GM12878 (cell line): ENCODE measurements at regions not wholly inside any gene's neighbourhood (a gene's known extent, or its start where the extent isn't known, plus 50 kb on each side); places are given as distances from the start of the nearest gene placed in this dataset.

Experiments used
- ATAC-seq: fragments of 200-7000 bp; cut with Tn5 transposase; 3 replicates; pipeline ENCODE4 v1.9.1; 2020; ENCODE audit warnings: mild to moderate bottlenecking, moderate library complexity
- BruUV-seq: library from RNA; stranded (reverse); fragments of 400-500 nt; replicated peaks from 2 replicates; lab custom pipeline; 2021; lab: Mats Ljungman, UMichigan
- CTCF ChIA-PET: fragments of 300-600 bp; sonication (Branson Sonifier 250); formaldehyde crosslinking; extraction: SDS; loops from one replicate; lab custom pipeline; 2021; ENCODE audit warnings: inconsistent platforms; lab: Yijun Ruan, JAX
- POLR2A ChIA-PET: fragments of 350-600 bp; formaldehyde crosslinking; extraction: SDS; loops from one replicate; lab custom pipeline; 2021; ENCODE audit warnings: inconsistent platforms; lab: Charles Lee
- RAD21 ChIA-PET: fragments of 300-600 bp; sonication (Branson Sonifier 250); formaldehyde crosslinking; loops from one replicate; lab custom pipeline; 2023; ENCODE audit warnings: antibody characterized with exemption; ENCODE audit not compliant: unreplicated experiment; lab: Charles Lee
- SMC1A ChIA-PET: fragments of 300-600 bp; sonication (Branson Sonifier 250); formaldehyde crosslinking; loops from one replicate; lab custom pipeline; 2023; ENCODE audit not compliant: unreplicated experiment, uncharacterized antibody; lab: Charles Lee
- DNase-seq: peaks from one replicate; pipeline ENCODE4 v3.0.0-alpha.2; 2011; ENCODE audit warnings: low read depth, low spot score
- FAIRE-seq: peaks from 3 replicates; lab custom pipeline; 2011; peaks lifted over from hg19 to GRCh38; lab: Jason Lieb, UNC
- H2AFZ ChIP-seq: 2 replicates; pipeline ENCODE4 v1.6.0; 2011; ENCODE audit warnings: low read depth, low read length, control low read depth; ENCODE audit not compliant: control insufficient read depth
- H3K27ac ChIP-seq: 2 replicates; pipeline ENCODE4 v1.5.1; 2011; ENCODE audit warnings: control low read depth; ENCODE audit not compliant: control insufficient read depth, insufficient read depth
- H3K27me3 ChIP-seq, 2 experiments: replicated peaks in 1 of 2; 2 replicates each; pipeline versions ENCODE4 v1.6.0 to v1.6.1; 2011; ENCODE audit warnings: low read length in 1 of 2; ENCODE audit not compliant: control insufficient read depth in 2 of 2, insufficient read depth in 2 of 2
- H3K36me3 ChIP-seq, 2 experiments: 2 replicates each; pipeline ENCODE4 v1.5.1; 2011; ENCODE audit warnings: low read length in 1 of 2; ENCODE audit not compliant: control insufficient read depth in 2 of 2, insufficient read depth in 2 of 2
- H3K4me1 ChIP-seq: 2 replicates; pipeline ENCODE4 v1.6.1; 2011; ENCODE audit warnings: mild to moderate bottlenecking, low read length, moderate library complexity, mixed read lengths; ENCODE audit not compliant: control insufficient read depth, insufficient read depth
- H3K4me2 ChIP-seq: 2 replicates; pipeline ENCODE4 v1.6.0; 2011; ENCODE audit warnings: control low read depth; ENCODE audit not compliant: control insufficient read depth, insufficient read depth
- H3K4me3 ChIP-seq: fragments of 200-600 bp; sonication (generic); 2 replicates; pipeline ENCODE4 v1.5.1; 2016
- H3K79me2 ChIP-seq: 2 replicates; pipeline ENCODE4 v1.6.0; 2011; ENCODE audit warnings: low read length; ENCODE audit not compliant: control insufficient read depth, insufficient read depth
- H3K9ac ChIP-seq: 2 replicates; pipeline ENCODE4 v1.8.0; 2011; ENCODE audit warnings: low read length, control low read depth, mixed read lengths; ENCODE audit not compliant: control insufficient read depth, insufficient read depth
- H3K9me3 ChIP-seq: replicated peaks from 3 replicates; pipeline ENCODE4 v1.5.1; 2011; ENCODE audit warnings: mild to moderate bottlenecking, low read length; ENCODE audit not compliant: control insufficient read depth, insufficient read depth
- H4K20me1 ChIP-seq: 2 replicates; pipeline ENCODE4 v1.6.0; 2011; ENCODE audit not compliant: control insufficient read depth, insufficient read depth
- MYC ChIP-seq: IDR thresholded peaks from 2 replicates; pipeline ENCODE4 v1.6.1; 2011; ENCODE audit warnings: mild to moderate bottlenecking, low read length, moderate library complexity, inconsistent platforms; ENCODE audit not compliant: insufficient read depth, insufficient replicate concordance, insufficient read length, severe bottlenecking
- WGBS: methylation state at CpG from one replicate; pipeline ENCODE4 v1.1.6; 2016; ENCODE audit warnings: low lambda C conversion rate; ENCODE audit not compliant: insufficient replicate concordance, insufficient coverage; ENCODE audit errors: missing lambda C conversion rate; 5-methylcytosine and 5-hydroxymethylcytosine counted together
- in situ Hi-C: fragments of 300-500 bp; cut with MboI; formaldehyde crosslinking; loops from 9 replicates; pipeline ENCODE4 v1.14.3; 2018; ENCODE audit warnings: mixed read lengths
- intact Hi-C: fragments of 100-400 bp; cut with micrococcal nuclease; formaldehyde crosslinking; loops from one replicate; pipeline ENCODE4 v1.14.2; 2022; ENCODE audit not compliant: unreplicated experiment
- TF ChIP-seq, protein P1 (sequence below): fragments of 450-650 bp; IDR thresholded peaks from 2 replicates; pipeline ENCODE4 v1.6.1; 2017; ENCODE audit warnings: antibody characterized with exemption, mild to moderate bottlenecking, moderate library complexity

DNA sequence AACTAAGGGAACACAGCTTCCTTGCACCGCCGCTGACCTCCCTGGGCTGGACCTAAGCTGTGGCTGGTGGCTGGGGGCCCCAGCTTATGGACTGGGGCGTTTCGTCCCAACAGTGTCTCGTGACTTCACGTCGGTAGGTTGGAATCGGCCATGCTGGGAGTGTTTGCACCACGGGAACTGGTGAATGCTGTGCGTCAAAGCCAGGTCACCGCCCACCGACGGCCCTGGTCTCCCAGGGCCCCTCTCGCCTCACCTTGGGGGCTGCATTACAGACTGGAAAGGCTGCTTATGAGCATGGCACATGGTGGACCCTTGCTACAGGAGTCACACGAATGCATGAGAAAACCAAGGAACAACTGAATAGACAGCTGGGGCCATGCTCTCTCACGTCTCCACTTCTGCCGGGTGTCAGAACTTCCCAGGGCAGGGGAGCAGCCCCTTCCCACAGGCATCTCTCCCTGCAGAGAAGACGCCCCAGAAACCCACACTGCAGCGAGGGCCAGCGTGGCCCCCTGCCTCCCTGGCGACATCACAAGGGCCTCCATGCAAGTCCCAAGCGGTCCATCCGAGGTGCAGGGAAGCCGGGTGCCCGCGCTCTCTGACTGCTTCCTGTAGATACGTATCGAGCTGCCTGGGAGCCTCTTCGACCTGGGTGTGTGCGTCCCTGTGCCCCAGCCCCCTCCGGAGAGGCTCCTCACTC is 81.7 kb downstream of the SIK1 start:
- H3K27ac ChIP-seq, result no peak overlapping the region
- TF ChIP-seq, protein P1, sequence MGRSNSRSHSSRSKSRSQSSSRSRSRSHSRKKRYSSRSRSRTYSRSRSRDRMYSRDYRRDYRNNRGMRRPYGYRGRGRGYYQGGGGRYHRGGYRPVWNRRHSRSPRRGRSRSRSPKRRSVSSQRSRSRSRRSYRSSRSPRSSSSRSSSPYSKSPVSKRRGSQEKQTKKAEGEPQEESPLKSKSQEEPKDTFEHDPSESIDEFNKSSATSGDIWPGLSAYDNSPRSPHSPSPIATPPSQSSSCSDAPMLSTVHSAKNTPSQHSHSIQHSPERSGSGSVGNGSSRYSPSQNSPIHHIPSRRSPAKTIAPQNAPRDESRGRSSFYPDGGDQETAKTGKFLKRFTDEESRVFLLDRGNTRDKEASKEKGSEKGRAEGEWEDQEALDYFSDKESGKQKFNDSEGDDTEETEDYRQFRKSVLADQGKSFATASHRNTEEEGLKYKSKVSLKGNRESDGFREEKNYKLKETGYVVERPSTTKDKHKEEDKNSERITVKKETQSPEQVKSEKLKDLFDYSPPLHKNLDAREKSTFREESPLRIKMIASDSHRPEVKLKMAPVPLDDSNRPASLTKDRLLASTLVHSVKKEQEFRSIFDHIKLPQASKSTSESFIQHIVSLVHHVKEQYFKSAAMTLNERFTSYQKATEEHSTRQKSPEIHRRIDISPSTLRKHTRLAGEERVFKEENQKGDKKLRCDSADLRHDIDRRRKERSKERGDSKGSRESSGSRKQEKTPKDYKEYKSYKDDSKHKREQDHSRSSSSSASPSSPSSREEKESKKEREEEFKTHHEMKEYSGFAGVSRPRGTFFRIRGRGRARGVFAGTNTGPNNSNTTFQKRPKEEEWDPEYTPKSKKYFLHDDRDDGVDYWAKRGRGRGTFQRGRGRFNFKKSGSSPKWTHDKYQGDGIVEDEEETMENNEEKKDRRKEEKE, result no peak
- no peak for TF ChIP-seq MYC
- no peak overlapping the region for H3K4me2 ChIP-seq
- no peak overlapping the region for H3K4me3 ChIP-seq
- 75% methylated on average over 31 of the region's 31 CpGs for WGBS
- intact Hi-C loops (no loop called here), in situ Hi-C loops (no loop called here)
- no peaks in the 10 kb centered on the region for H3K36me3 ChIP-seq
- ChIA-PET RAD21 (no interaction called here), SMC1A (no interaction called here), CTCF (no interaction called here), POLR2A (no interaction called here)
- no peak overlapping the region for H2AFZ ChIP-seq
- DNase-seq (no peak), ATAC-seq (no peak), FAIRE-seq (no peak)
- no TSS peak for BruUV-seq
- no peaks in the 10 kb centered on the region for H4K20me1 ChIP-seq
- H3K4me1 ChIP-seq, result no peaks in the 10 kb centered on the region
- H3K79me2 ChIP-seq, result no peaks in the 10 kb centered on the region
- no peak overlapping the region for H3K9ac ChIP-seq
- no peaks in the 10 kb centered on the region for H3K27me3 ChIP-seq
- H3K9me3 ChIP-seq, result no peaks in the 10 kb centered on the region
